GM21723 (cell line): ENCODE measurements at regions not wholly inside any gene's neighbourhood (a gene's known extent, or its start where the extent isn't known, plus 50 kb on each side); places are given as distances from the start of the nearest gene placed in this dataset.
"Not testable (repeated sequence)": the region's sequence is repeated elsewhere in the genome, so short reads cannot be mapped to it uniquely, and the experiment has no call there.

ENCODE experiments used
- ATAC-seq: cut with Tn5 transposase; IDR thresholded peaks from one replicate; pipeline ENCODE4 v1.9.1; 2021; ENCODE audit warnings: mild to moderate bottlenecking, moderate library complexity; ENCODE audit not compliant: unreplicated experiment

DNA sequence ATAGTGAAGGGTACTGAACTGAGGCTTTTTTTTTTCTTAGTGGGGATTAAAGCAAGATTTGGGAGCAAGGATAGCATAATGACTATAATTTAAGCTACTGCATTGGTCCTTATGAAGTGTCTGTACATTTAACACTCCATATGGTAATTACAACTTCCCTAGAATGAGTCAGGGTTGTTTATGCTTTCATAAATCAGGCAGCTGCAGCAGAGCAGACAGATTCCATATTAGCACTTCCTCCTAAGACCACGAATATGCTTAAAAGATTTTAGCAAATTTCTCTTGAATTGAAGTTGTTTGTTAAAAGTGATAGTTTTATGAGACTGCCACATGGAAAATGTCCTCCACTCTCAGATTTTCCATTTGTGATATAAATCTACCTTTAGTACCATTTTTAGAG lies 401.1 kb upstream of the SPRY2 start:
- ATAC-seq: no peak

DNA sequence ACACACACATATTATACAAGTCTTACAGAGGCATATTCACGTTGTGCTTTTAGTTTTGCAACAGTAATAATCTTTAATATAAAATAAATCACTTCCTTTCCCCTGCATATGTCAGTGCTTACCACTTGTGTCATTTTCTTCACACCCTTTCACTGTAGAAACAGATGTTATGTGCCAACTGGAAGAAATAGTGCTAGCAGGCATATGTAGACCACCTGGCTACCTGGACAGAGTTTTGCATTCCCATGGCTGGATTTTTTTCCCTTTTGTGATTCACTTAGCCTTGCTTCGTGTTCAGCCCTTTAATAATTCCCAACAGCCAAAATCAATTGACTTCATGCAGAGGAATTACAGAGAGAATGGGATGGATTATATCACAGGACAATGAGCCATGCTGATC lies 399.1 kb upstream of the SPRY2 start:
- ATAC-seq: no peak

DNA sequence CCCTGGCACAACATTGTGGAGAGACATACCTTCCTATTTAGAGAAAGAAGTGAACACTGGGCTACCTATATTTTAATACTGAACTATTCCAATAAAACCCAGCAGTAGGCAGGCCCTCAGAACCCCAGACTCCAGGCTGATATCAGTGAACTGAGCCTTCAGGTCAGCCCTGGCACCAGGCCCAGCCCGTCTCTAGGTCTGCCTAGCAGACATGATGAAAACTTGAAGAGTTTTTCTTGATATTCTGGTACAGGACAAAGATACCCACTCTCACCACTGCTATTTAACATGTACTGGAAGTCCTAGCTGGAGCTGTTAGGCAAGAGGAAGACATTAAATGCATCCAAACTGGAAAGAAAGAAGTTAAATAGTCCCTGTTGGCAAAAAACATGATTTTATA lies 396.6 kb upstream of the SPRY2 start:
- no peak for ATAC-seq

DNA sequence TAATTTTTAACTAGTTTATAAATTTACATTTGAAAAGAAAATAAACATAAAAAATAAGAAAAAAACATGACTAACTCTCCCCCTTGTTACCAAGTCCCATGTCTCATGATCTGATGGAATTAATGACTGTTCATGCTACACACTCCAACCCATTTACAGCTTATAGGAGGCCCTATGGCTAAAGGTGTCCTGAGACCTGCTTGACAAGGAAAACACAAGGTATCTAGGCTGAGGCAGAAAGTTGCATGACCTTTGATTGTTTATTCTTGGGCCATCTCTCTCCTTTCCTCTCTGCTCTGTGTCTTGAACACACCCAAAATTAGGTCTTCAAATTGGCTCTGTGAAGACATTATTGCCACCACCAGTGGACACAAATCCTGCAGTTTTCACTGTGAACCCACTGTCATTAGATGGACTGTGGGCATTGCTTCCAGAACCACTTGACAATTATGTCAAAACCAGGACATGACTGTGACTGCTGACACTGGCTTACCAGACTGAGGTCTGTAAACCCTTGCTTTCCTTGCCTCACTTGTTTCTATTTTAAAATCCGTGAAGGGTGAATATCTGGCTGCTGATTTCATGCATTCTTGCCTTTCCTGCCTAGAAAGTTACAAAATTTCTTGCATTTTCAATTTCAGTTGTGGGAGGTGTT lies 386.5 kb upstream of the SPRY2 start:
- ATAC-seq: no peak

DNA sequence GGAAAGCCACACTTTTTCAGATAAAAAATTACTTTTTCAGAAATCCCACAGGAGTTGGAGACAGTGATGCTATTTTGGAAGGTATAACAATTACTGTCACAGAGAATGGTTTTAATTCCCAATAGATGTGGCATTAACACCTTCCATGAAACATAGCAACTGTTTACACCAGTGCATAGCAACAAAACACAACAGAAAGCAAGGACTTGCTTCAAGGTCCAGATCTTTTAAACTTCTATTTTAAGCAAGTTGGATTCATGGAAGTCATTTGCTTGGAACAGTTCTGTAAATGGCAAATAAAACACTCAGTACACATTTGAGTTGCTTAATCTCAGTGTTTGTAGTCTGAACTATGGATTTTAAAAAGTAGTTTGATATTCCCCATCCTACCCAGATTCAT lies 385.9 kb upstream of the SPRY2 start:
- no peak for ATAC-seq

DNA sequence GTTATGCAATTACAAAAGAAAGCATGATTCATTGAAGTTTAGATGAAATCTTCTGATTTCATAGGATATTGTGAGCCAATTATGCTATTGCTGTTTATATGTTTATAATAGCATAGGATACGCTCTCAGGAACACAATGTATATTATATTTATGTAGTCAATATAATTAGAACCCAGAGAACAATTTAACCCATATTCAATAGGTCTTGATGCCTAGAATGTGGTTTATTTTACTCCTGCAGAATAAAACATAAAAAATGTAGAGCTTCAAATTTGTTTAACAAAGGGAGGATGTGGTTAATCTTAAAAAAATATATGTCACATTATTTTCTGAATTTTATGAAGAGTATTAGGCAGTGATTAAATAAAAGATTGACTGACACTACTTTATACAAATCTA lies 380.8 kb upstream of the SPRY2 start:
- ATAC-seq: no peak

DNA sequence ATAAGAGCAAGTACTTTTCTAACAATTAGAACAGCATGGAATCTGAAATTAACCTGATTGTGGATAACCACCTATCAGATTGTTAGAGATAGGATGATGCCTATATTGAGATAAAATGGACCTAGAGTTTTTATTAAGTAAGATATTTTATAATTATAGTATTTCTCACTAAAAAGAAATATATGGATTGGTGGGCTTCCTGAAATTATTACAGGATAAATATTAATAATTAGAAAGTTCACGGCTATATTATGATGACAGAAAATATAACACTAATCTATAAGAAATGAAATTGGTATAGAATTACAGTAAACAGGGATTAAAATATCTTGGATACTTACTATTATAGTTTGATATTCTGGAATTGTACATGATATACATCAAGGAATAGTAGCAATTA lies 378.0 kb upstream of the SPRY2 start:
- ATAC-seq: no peak

DNA sequence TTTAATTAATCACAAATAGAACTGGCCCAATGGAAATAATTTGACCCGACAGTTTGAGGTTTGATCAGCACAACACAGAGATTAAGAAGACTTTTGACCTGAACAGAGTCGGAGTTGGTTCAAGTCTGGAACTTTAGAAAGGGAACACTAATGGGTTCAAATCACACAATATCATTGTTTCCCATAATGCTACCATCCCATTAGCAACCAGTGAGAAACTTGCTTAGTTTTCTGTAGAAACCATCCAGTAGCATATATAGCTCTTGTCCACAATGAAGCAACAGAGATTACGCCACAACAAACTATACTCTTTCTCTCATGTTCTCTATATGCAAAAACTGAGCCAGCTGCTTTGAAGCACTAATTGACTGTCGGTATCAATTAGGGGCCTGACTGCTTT lies 376.9 kb upstream of the SPRY2 start:
- no peak for ATAC-seq

DNA sequence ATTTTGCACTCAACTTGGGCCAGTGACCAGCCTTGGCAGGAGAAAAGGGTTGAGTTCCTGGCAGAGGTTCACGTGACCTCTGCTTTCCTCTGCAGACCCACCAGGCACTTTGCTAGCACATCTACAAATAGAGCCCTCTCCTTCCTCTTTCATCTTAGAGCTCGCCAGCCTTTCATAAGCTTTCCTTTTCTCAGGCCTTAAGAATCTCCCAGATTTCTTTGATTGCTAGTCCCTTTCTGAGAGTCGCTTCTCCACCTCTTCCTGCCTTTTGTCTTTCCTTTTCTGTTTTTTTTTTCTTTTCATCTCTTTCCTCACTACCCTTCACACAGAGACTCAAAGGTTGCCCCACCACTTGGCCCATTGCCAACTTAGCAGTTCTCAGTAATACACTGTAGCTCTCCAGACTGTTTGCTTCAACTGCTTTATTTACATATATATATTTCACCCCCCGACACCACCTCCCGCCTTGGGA lies 375.7 kb upstream of the SPRY2 start:
- ATAC-seq: no peak

DNA sequence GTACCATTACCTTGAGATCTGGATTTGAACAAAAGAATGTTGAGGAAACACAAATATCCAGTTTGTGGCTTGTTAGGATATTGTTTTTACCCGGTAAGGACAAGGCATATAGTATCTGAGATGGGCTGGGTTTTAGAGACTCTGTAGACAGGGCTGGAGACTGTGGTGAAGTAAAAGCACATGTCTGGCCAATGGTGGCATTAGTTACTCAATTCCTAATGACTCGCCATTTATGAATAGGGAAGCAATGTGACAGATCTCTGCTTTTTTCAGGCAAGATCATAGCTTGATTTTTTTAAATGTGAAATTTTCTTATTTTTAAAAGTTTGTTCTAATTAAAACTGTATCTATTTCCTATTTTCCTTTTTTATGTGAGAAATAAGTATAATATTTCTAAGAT lies 371.1 kb upstream of the SPRY2 start:
- ATAC-seq: no peak

DNA sequence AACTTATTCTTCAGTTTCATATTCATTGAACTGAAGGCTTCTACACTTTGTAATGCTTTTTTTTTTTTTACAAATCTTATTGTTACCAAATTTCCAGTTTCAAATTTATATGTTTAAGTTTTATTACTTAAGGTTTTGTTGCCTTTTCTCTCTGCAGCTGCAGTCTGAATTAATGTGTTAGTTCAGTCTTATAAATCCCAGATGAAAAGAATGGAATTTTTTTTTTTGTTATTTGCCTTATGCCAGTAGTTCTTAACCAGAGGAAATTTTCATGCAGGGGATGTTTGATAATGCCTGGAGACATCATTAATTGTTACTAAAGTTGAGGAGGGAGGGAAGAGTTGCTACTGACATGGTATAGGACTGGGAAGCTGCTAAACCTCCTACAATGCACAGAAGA lies 367.9 kb upstream of the SPRY2 start:
- no peak for ATAC-seq

DNA sequence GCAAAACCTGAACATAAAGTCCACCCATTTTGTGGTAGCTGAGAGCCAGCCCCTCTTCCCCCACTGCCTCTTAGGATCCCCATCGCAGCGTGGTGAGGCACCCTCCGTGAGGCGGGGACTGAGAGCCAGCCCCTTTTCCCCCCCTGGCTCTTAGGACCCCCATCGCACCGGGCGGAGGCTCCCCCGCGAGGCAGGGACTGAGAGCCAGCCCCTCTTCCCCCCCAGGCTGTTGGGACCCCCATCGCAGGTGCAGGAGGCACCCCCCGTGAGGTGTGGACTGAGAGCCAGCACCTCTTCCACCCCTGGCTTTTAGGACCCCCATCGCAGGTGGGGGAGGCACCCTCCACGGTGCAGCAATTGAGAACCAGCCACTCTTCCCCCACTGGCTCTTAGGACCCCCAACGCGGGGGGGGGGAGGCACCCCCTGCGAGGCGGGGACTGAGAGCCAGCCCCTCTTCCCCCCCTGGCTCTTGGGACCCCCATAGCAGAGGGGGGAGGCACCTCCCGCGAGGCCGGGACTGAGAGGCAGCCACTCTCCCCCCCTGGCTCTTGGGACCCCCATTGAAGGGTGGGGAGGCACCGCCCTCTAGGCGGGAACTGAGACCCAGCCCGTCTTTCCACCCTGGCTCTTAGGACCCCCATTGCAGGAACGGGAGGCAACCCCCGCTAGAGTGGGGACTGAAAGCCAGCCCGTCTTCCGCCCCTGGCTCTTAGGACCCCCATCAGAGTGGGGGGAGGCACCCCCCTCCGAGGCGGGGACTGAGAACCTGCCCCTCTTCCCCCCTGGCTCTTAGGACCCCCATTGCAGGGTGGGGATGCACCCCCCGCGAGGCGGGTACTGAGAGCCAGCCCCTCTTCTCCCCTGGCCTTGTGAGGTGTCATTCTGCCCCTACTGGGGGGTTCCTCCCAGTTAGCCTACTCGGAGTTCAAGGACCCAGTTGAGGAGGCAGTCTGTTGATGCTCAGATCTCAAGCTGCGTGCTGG lies 366.4 kb upstream of the SPRY2 start:
- ATAC-seq: no peak

DNA sequence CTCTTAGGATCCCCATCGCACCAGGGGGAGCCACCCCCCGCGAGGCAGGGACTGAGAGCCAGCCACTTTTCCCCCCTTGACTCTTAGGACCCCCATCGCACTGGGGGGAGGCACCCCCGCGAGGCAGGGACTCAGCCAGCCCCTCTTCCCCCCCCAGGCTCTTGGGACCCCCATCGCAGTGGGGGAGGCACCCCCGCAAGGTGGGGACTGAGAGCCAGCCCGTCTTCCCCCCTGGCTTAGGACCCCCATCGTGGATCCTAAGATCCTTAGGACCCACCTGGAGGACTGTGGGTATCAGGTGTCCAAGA lies 365.2 kb upstream of the SPRY2 start:
- ATAC-seq: no peak

DNA sequence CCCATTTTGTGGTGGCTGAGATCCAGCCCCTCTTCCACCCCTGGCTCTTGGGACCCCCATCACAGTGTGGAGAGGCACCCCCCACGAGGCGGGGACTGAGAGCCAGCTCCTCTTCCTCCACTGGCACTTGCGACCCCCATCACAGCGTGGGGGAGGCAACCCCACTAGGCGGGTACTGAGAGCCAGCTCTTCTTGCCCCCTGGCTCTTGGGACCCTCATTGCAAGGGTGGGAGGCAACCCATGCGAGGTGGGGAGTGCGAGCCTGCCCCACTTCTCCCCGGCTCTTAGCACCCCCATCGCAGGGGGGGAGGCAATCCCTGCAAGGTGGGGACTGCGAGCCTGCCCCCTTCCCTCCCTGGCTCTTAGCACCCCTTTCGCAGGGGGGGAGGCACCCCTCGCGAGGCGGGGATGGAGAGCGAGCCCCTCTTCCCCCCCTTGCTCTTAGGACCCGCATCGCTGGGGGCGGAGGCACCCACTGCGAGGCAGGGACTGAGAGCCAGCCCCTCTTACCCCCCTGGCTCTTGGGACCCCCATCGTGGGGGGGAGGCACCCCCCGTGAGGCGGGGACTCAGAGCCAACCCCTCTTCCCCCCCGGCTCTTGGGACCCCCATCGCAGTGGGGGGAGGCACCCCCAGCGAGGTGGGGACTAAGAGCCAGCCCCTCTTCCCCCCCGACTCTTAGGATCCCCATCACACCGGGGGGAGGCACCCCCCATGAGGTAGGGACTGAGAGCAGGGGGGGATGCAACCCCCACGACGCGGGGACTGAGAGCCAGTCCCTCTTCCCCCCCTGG lies 364.6 kb upstream of the SPRY2 start:
- ATAC-seq: no peak

DNA sequence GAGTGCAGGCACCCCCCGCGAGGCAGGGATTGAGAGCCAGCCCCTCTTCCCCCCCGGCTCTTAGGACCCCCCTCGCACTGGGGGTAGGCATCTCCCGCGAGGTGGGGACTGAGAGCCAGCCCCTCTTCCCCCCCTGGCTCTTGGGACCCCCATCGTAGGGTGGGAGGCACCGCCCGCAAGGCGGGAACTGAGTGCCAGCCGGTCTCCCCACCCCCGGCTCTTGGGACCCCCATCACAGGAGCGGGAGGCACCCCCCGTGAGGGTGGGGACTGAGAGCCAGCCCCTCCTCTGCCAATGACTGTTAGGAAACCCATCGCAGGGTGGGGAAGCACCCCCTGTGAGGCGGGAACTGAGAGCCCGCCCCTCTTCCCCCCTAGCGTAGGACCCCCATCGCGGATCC lies 363.4 kb upstream of the SPRY2 start:
- ATAC-seq: no peak

DNA sequence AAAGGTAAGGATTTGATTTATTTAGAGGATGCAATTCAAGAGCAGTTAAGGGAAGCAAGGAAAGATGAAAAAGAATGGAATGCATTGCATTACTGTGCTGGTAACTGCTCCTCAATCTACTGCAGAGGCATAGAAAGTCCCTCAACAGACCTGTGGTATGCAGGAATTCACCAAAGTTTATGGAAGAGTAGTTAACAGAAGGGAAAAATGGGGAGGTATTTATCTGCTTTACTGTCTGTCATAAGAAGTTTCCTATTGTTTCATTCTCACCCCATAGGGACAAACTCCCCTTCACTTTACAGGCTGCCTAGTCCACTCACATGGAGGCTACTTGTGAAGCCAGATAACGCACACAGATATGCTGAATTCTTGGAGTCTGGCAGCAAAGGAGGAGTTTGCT lies 354.9 kb upstream of the SPRY2 start:
- ATAC-seq: no peak

DNA sequence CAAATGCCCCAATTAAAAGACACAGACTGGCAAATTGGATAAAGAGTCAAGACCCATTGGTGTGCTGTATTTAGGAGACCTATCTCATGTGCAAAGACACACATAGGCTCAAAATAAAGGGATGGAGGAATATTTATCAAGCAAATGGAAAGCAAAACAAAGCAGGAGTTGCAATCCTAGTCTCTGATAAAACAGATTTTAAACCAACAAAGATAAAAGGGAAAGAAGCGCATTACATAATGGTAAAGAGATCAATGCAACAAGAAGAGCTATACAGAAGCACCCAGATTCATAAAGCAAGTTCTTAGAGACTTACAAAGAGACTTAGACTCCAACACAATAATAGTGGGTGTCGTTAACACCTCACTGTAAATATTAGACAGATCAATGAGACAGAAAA lies 350.9 kb upstream of the SPRY2 start:
- ATAC-seq: not testable (repeated sequence)

DNA sequence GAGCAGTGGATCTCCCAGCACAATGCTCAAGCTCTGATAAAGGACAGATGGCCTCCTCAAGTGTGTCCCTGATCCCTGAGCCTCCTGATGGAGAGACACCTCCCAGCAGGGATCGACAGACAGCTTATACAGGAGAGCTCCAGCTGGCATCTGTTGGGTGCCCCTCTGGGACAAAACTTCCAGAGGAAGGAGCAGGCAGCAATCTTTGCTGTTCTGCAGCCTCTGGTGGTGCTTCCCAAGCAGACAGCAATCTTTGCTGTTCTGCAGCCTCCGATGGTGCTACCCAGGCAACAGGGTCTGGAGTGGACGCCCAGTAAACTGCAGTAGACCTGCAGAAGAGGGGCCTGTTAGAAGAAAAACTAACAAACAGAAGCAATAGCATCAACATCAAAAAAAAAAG lies 349.3 kb upstream of the SPRY2 start:
- ATAC-seq: no peak

DNA sequence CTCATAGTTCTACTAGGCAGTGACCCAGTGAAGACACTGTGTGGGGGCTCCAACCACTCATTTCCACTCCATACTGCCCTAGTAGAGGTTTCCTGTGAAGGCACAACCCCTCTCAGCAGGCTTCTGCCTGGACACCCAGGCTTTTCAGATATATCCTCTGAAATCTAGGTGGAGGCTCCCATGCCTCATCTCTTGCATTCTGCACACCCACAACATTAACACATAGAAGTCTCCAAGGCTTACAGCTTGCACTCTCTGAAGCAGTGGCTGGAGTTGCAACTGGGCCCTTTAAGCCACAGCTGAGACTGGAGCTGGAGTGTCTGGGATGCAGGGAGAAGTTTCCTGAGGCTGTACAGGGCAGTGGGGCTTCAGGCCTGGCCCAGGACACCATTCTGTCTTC lies 347.7 kb upstream of the SPRY2 start:
- ATAC-seq: no peak

DNA sequence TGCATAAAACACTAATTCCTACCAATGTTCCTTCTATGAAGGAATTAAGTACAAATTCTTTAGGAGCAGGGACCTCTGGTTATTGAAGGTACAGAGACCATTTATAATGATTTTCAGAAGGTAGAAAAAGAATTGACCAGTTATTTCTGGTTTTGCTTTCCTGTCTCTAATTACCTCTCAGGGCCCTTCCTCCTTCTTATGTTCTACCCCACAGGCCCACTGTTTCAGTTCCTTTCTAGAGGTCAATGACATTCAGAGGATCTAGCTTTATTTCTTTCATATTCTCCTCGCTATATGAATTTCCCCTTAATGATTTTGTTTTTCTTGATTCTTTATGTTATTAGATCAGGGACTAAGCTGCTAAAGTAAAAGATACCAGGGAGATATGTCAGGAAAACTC lies 345.0 kb upstream of the SPRY2 start:
- no peak for ATAC-seq

DNA sequence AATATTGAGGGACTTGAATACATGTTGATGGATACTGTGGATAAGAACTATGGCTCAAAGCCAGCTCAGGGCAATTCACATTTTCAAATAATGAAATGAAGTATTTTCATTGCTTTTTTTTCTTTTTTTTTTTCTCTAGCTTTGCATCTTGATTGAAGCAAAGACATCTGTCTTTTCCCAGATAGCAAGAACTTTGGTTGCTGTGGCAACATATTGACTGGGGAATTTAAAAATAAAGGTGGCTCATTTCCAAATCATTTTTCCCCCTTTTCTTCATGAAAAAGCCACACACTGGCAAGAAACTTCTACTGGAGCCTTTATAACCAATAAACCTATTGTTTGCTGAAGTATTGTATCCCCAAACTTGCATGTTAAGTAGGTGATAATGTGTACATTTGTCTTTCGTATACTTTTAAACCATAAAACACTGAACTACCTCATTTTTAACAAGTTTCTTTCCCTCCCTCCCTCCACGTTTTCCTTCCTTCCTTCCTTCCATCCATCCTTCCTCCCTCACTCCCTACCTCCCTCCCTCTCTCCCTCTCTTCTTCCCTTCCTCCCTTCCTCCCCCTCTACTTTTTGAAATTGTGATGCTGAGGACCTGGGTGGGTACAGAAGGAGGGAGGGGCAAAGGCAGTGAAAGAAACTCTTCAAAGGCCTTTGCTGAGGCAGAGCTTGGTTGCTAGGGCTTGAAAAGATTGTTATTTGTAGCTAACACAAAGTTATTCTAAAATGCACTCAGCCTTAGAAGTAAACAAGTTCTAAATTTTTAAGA lies 343.5 kb upstream of the SPRY2 start:
- ATAC-seq: no peak
